H1 (cell line): ENCODE measurements at regions not wholly inside any gene's neighbourhood (a gene's known extent, or its start where the extent isn't known, plus 50 kb on each side); places are given as distances from the start of the nearest gene placed in this dataset.

Experiments used
- CTCF ChIA-PET: fragments of 300-600 bp; sonication (Branson Sonifier 250); formaldehyde crosslinking; loops from one replicate; lab custom pipeline; 2021; ENCODE audit not compliant: partially characterized antibody; lab: Charles Lee
- POLR2A ChIA-PET: fragments of 300-600 bp; sonication (Branson Sonifier 250); formaldehyde crosslinking; loops from one replicate; lab custom pipeline; 2021; ENCODE audit warnings: inconsistent platforms; ENCODE audit not compliant: partially characterized antibody; lab: Charles Lee
- DNase-seq, 2 experiments: peaks; one replicate each; pipeline versions ENCODE4 v3.0.0 to v3.0.0-alpha.2; 2010 to 2022; ENCODE audit warnings: low spot score in 2 of 2, low read depth in 1 of 2, mixed read lengths in 1 of 2
- FAIRE-seq: peaks from 2 replicates; lab custom pipeline; 2011; peaks lifted over from hg19 to GRCh38; lab: Jason Lieb, UNC
- H2AFZ ChIP-seq: 2 replicates; pipeline ENCODE4 v1.8.1; 2012; ENCODE audit warnings: low read length, inconsistent platforms
- H2AK5ac ChIP-seq: 2 replicates; pipeline ENCODE4 v1.6.1; 2013; ENCODE audit warnings: low read depth, low read length
- H2BK120ac ChIP-seq: replicated peaks from 2 replicates; pipeline ENCODE3; 2013; ENCODE audit warnings: low read depth, low read length, inconsistent platforms
- H2BK12ac ChIP-seq: 2 replicates; pipeline ENCODE4 v1.6.1; 2013; ENCODE audit warnings: low read depth, low read length
- H2BK15ac ChIP-seq: 2 replicates; pipeline ENCODE4 v1.6.1; 2013; ENCODE audit warnings: low read length
- H2BK20ac ChIP-seq: 2 replicates; pipeline ENCODE4 v1.6.1; 2013; ENCODE audit warnings: low read length
- H2BK5ac ChIP-seq: 2 replicates; pipeline ENCODE4 v1.6.1; 2013; ENCODE audit warnings: low read depth, low read length
- H3K14ac ChIP-seq: 2 replicates; pipeline ENCODE4 v1.6.1; 2013; ENCODE audit warnings: inconsistent platforms; ENCODE audit not compliant: insufficient read length
- H3K18ac ChIP-seq: 2 replicates; pipeline ENCODE4 v1.6.1; 2013; ENCODE audit warnings: low read length; ENCODE audit errors: extremely low read depth
- H3K23ac ChIP-seq: 2 replicates; pipeline ENCODE4 v1.6.1; 2013; ENCODE audit warnings: inconsistent platforms; ENCODE audit not compliant: insufficient read length
- H3K23me2 ChIP-seq: 2 replicates; pipeline ENCODE4 v1.6.1; 2013; ENCODE audit warnings: low read depth, low read length
- H3K27ac ChIP-seq: 2 replicates; pipeline ENCODE4 v1.6.1; 2011; ENCODE audit warnings: low read depth, low read length, inconsistent platforms
- H3K27me3 ChIP-seq, 4 experiments: replicated peaks in 1 of 4; 1 replicate in 1 of 4; 2 replicates in 3 of 4; pipeline versions ENCODE4 v1.6.1 to v1.8.1; 2011 to 2013; ENCODE audit warnings: low read length in 3 of 4, mild to moderate bottlenecking in 3 of 4, inconsistent platforms in 2 of 4, mixed read lengths in 2 of 4, moderate library complexity in 1 of 4; ENCODE audit not compliant: control insufficient read depth in 3 of 4, insufficient read depth in 3 of 4; ENCODE audit errors: extremely low read depth in 1 of 4
- H3K36me3 ChIP-seq, 4 experiments: 2 replicates each; pipeline versions ENCODE4 v1.6.1 to v1.8.1; 2011 to 2013; ENCODE audit warnings: mild to moderate bottlenecking in 4 of 4, low read length in 3 of 4, moderate library complexity in 2 of 4, control low read depth in 1 of 4, inconsistent platforms in 1 of 4; ENCODE audit not compliant: insufficient read depth in 4 of 4, control insufficient read depth in 2 of 4
- H3K4ac ChIP-seq: replicated peaks from 2 replicates; pipeline ENCODE3; 2013; ENCODE audit warnings: low read length, low read depth, mixed read lengths, inconsistent platforms; ENCODE audit not compliant: insufficient read length
- H3K4me1 ChIP-seq, 4 experiments: replicated peaks in 1 of 4; 1 replicate in 1 of 4; 2 replicates in 3 of 4; pipeline versions ENCODE4 v1.6.1 to v1.8.1; 2011 to 2013; ENCODE audit warnings: low read length in 3 of 4, inconsistent platforms in 2 of 4, mixed read lengths in 1 of 4; ENCODE audit not compliant: insufficient read depth in 4 of 4, control insufficient read depth in 3 of 4
- H3K4me2 ChIP-seq, 2 experiments: 2 replicates each; pipeline versions ENCODE4 v1.6.1 to v1.8.1; 2011 to 2013; ENCODE audit warnings: low read depth in 2 of 2, low read length in 2 of 2, control low read depth in 1 of 2, inconsistent platforms in 1 of 2, mild to moderate bottlenecking in 1 of 2; ENCODE audit not compliant: insufficient read depth in 1 of 2
- H3K4me3 ChIP-seq, 4 experiments: fragments of 200-600, 300-600 bp in 1 of 4; sonication (generic), shearing (Covaris generic), sonication (Bioruptor Twin) in 1 of 4; 2 replicates each; pipeline versions ENCODE4 v1.5.1 to v1.8.1; 2011 to 2016; ENCODE audit warnings: low read length in 4 of 4, low read depth in 3 of 4, control low read depth in 2 of 4, inconsistent platforms in 2 of 4, mild to moderate bottlenecking in 2 of 4, mixed read lengths in 1 of 4, moderate library complexity in 1 of 4; ENCODE audit not compliant: insufficient read depth in 2 of 4; ENCODE audit errors: extremely low read depth in 1 of 4
- H3K56ac ChIP-seq: replicated peaks from 2 replicates; pipeline ENCODE3; 2013; ENCODE audit warnings: low read depth, mild to moderate bottlenecking, mixed read lengths, low read length, inconsistent platforms; ENCODE audit not compliant: insufficient read length
- H3K79me1 ChIP-seq: 2 replicates; pipeline ENCODE4 v1.6.1; 2013; ENCODE audit warnings: low read depth, low read length, control low read depth
- H3K79me2 ChIP-seq, 2 experiments: 2 replicates each; pipeline versions ENCODE4 v1.6.1 to v1.8.1; 2012 to 2013; ENCODE audit warnings: low read length in 2 of 2, mild to moderate bottlenecking in 2 of 2, inconsistent platforms in 1 of 2; ENCODE audit not compliant: insufficient read depth in 2 of 2, control insufficient read depth in 1 of 2
- H3K9ac ChIP-seq, 4 experiments: replicated peaks in 1 of 4; 1 replicate in 1 of 4; 2 replicates in 3 of 4; pipeline versions ENCODE4 v1.6.1 to v1.8.1; 2011 to 2013; ENCODE audit warnings: low read depth in 3 of 4, low read length in 3 of 4, control low read depth in 2 of 4, mild to moderate bottlenecking in 2 of 4, moderate library complexity in 2 of 4, inconsistent platforms in 1 of 4; ENCODE audit errors: extremely low read depth in 1 of 4
- H3K9me3 ChIP-seq, 2 experiments: 2 replicates each; pipeline versions ENCODE4 v1.6.1 to v1.8.1; 2012 to 2013; ENCODE audit warnings: mild to moderate bottlenecking in 2 of 2, moderate library complexity in 2 of 2, control low read depth in 1 of 2, inconsistent platforms in 1 of 2, low read depth in 1 of 2, low read length in 1 of 2, mixed read lengths in 1 of 2; ENCODE audit not compliant: insufficient read depth in 2 of 2
- H4K20me1 ChIP-seq, 2 experiments: replicated peaks in 1 of 2; 2 replicates each; pipeline versions ENCODE3 to v1.8.1; 2011 to 2013; ENCODE audit warnings: inconsistent platforms in 2 of 2, low read length in 2 of 2, mild to moderate bottlenecking in 1 of 2; ENCODE audit not compliant: insufficient read depth in 2 of 2, control insufficient read depth in 1 of 2
- H4K5ac ChIP-seq: 2 replicates; pipeline ENCODE4 v1.6.1; 2013; ENCODE audit warnings: low read length, low read depth, mixed read lengths, inconsistent platforms; ENCODE audit not compliant: insufficient read length
- H4K8ac ChIP-seq: 2 replicates; pipeline ENCODE4 v1.8.0; 2013; ENCODE audit warnings: mild to moderate bottlenecking, moderate library complexity, low read length, inconsistent platforms; ENCODE audit not compliant: insufficient read depth; ENCODE audit errors: extremely low read depth
- H4K91ac ChIP-seq: replicated peaks from 2 replicates; pipeline ENCODE3; 2013; ENCODE audit warnings: low read length, mixed read lengths, inconsistent platforms; ENCODE audit not compliant: insufficient read length
- BRCA1 ChIP-seq: IDR thresholded peaks from 2 replicates; pipeline ENCODE4 v1.6.1; 2012; ENCODE audit warnings: low read depth, low read length, improper control_type of control experiment
- CTBP2 ChIP-seq: IDR thresholded peaks from 2 replicates; pipeline ENCODE4 v1.7.0; 2011; ENCODE audit warnings: borderline replicate concordance, mild to moderate bottlenecking, moderate library complexity, mixed read lengths, low read length; ENCODE audit not compliant: insufficient read depth, insufficient read length
- EP300 ChIP-seq, 2 experiments: IDR thresholded peaks; 1 replicate in 1 of 2; 2 replicates in 1 of 2; pipeline ENCODE4 v1.6.1; 2011 to 2012; ENCODE audit warnings: low read depth in 2 of 2, low read length in 2 of 2, mild to moderate bottlenecking in 2 of 2, borderline replicate concordance in 1 of 2, inconsistent platforms in 1 of 2, moderate library complexity in 1 of 2
- FOSL1 ChIP-seq: IDR thresholded peaks from 2 replicates; pipeline ENCODE4 v1.6.1; 2011; ENCODE audit warnings: mild to moderate bottlenecking, low read depth, low read length, moderate library complexity; ENCODE audit not compliant: insufficient read depth
- POLR2A ChIP-seq, 2 experiments: IDR thresholded peaks; 1 replicate in 1 of 2; 2 replicates in 1 of 2; pipeline ENCODE4 v1.6.1; 2011; ENCODE audit warnings: low read depth in 2 of 2, low read length in 2 of 2, mild to moderate bottlenecking in 2 of 2; ENCODE audit errors: control extremely low read depth in 1 of 2
- POU5F1 ChIP-seq: IDR thresholded peaks from 2 replicates; pipeline ENCODE4 v1.6.1; 2011; ENCODE audit warnings: low read depth, mild to moderate bottlenecking, low read length, moderate library complexity
- SIN3A ChIP-seq, 2 experiments: IDR thresholded peaks in 1 of 2; conservative IDR thresholded peaks in 1 of 2; 2 replicates each; pipeline ENCODE4 v1.6.1; 2011 to 2012; ENCODE audit warnings: low read length in 2 of 2, improper control_type of control experiment in 1 of 2, low read depth in 1 of 2, mild to moderate bottlenecking in 1 of 2
- WGBS, 2 experiments: shearing (Covaris generic) in 1 of 2; methylation state at CpG; one replicate each; pipeline versions ENCODE4 v1.1.6 to v1.1.7; 2013 to 2015; ENCODE audit warnings: low lambda C conversion rate in 2 of 2, mixed read lengths in 2 of 2, inconsistent platforms in 1 of 2, low coverage in 1 of 2, missing lambda C conversion rate in 1 of 2; ENCODE audit not compliant: insufficient replicate concordance in 2 of 2, insufficient coverage in 1 of 2, insufficient read length in 1 of 2; ENCODE audit errors: extremely low coverage in 1 of 2, missing lambda C conversion rate in 1 of 2; 5-methylcytosine and 5-hydroxymethylcytosine counted together

DNA sequence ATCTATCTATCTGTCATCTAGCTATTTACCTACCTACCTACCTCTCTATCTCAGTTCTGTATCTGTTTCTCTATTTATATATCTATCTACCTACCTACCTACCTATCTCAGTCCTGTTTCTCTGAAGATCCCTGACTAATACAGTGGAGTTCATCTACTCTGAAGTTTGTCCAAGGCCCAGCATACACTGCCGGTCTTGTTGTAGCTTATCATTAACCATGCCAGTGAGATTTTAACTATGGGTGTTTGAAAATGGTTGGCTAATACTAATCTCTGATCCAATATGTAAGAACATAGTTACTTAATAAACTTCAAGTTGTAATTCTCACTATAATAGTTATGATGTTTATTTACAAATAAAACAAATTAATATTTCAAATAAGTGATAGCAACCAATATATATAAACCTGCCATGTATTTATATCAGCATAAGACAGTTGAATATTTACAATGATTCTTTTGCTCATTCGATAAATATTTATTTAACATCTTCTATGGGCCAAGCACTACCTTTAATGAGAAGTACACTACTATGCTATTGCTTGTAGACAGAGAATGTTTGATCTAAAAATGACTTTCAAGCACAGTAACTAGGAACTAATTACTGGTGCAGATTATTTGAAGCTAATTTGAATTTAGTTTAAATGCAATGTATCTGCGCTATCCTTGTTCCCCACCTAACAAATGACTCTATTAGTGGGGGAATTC is 242.1 kb downstream of the KLF5 start:
- H4K8ac ChIP-seq: no peak overlapping the region
- no peak for FAIRE-seq
- H4K20me1 ChIP-seq: no peaks in the 10 kb centered on the region
- no peak overlapping the region for H2BK15ac ChIP-seq
- H3K23ac ChIP-seq: no peak overlapping the region
- WGBS, 2 experiments: 95% methylated on average over 3 of the region's 3 CpGs; no CpG with 5 or more reads in 1 of the 2 experiments
- no peak overlapping the region for H3K9ac ChIP-seq
- CTCF ChIA-PET: interaction anchor here (0.7 kb wide), 1 partner anchor 322 kb away, joined by 4 read pairs; no protein-coding TSS in a partner anchor
- no peak overlapping the region for H3K27ac ChIP-seq
- no peak overlapping the region for H3K14ac ChIP-seq
- no peaks in the 10 kb centered on the region for H3K9me3 ChIP-seq
- H3K4me3 ChIP-seq: no peak overlapping the region
- H2AFZ ChIP-seq: no peak overlapping the region
- no peaks in the 10 kb centered on the region for H3K4me1 ChIP-seq
- H4K91ac ChIP-seq: no peak overlapping the region
- H3K56ac ChIP-seq: no peak overlapping the region
- no peak overlapping the region for H2BK120ac ChIP-seq
- no peaks in the 10 kb centered on the region for H3K79me1 ChIP-seq
- no peak overlapping the region for H2BK12ac ChIP-seq
- POLR2A ChIA-PET: no interaction called here
- no peaks in the 10 kb centered on the region for H3K23me2 ChIP-seq
- no peak overlapping the region for H4K5ac ChIP-seq
- no peak overlapping the region for H2BK5ac ChIP-seq
- H2AK5ac ChIP-seq: no peak overlapping the region
- no peaks in the 10 kb centered on the region for H3K79me2 ChIP-seq
- no peak for DNase-seq
- H3K18ac ChIP-seq: no peak overlapping the region
- H3K36me3 ChIP-seq: no peaks in the 10 kb centered on the region
- H3K4ac ChIP-seq: no peak overlapping the region
- no peak overlapping the region for H3K4me2 ChIP-seq
- no peak overlapping the region for H2BK20ac ChIP-seq
- H3K27me3 ChIP-seq: no peaks in the 10 kb centered on the region
- TF ChIP-seq POLR2A (IDR thresholded peaks at IDR 0.05; ENCODE audit: control extremely low read depth in 1 of 2, low read depth in 2 of 2, low read length in 2 of 2): no peak
- TF ChIP-seq EP300 (IDR thresholded peaks at IDR 0.05; ENCODE audit: borderline replicate concordance in 1 of 2, low read depth in 2 of 2, low read length in 2 of 2): no peak
- no peak for TF ChIP-seq BRCA1
- no peak for TF ChIP-seq POU5F1
- TF ChIP-seq CTBP2: no peak
- TF ChIP-seq FOSL1: no peak
- TF ChIP-seq SIN3A (conservative IDR thresholded peaks at IDR 0.05 in 1 of 2, IDR thresholded peaks at IDR 0.05 in 1 of 2; ENCODE audit: low read depth in 1 of 2, low read length in 2 of 2): no peak
